K562 (cell line): ENCODE measurements at regions not wholly inside any gene's neighbourhood (a gene's known extent, or its start where the extent isn't known, plus 50 kb on each side); places are given as distances from the start of the nearest gene placed in this dataset.

Source experiments
- ATAC-seq: fragments of 200-7000 bp; cut with Tn5 transposase; 3 replicates; pipeline ENCODE4 v1.9.1; 2020; ENCODE audit warnings: moderate library complexity
- BruUV-seq: library from RNA; stranded (reverse); fragments of 400-500 nt; replicated peaks from 2 replicates; lab custom pipeline; 2021; lab: Mats Ljungman, UMichigan
- CTCF ChIA-PET: fragments of 300-600 bp; formaldehyde crosslinking; extraction: SDS; loops from one replicate; lab custom pipeline; 2021; ENCODE audit warnings: low intra/inter-chr PET ratio; lab: Yijun Ruan, JAX
- POLR2A ChIA-PET: fragments of 300-600, 350-650 bp; sonication (Branson Sonifier 250); formaldehyde crosslinking; extraction: SDS; loops from one replicate; lab custom pipeline; 2021; ENCODE audit warnings: antibody characterized with exemption, inconsistent platforms; lab: Yijun Ruan, JAX
- DNase-seq, 4 experiments: peaks; one replicate each; pipeline versions ENCODE4 v3.0.0 to v3.0.0-alpha.2; 2011 to 2018; ENCODE audit warnings: low spot score in 3 of 4, mixed read lengths in 3 of 4; ENCODE audit errors: extremely low read depth in 1 of 4
- FAIRE-seq: peaks from 2 replicates; lab custom pipeline; 2011; peaks lifted over from hg19 to GRCh38; lab: Jason Lieb, UNC
- H2AFZ ChIP-seq: 2 replicates; pipeline ENCODE4 v1.6.0; 2011; ENCODE audit warnings: low read depth, low read length, control low read depth, inconsistent platforms
- H3K27ac ChIP-seq: fragments of 200-600 bp; 3 replicates; pipeline ENCODE4 v1.8.0; 2011; ENCODE audit warnings: low read depth, mild to moderate bottlenecking, control low read depth, inconsistent platforms, low read length, moderate library complexity, mixed read lengths; ENCODE audit errors: extremely low read depth
- H3K27me3 ChIP-seq, 2 experiments: fragments of 300-600 bp in 1 of 2; 2 replicates in 1 of 2; 3 replicates in 1 of 2; pipeline versions ENCODE4 v1.6.0 to v1.8.0; 2011; ENCODE audit warnings: inconsistent platforms in 2 of 2, low read length in 2 of 2, mild to moderate bottlenecking in 1 of 2, mixed read lengths in 1 of 2, moderate library complexity in 1 of 2; ENCODE audit not compliant: control insufficient read depth in 2 of 2, insufficient read depth in 2 of 2
- H3K36me3 ChIP-seq: fragments of 300-600 bp; 3 replicates; pipeline ENCODE4 v1.8.0; 2011; ENCODE audit warnings: mild to moderate bottlenecking, low read length, inconsistent platforms; ENCODE audit not compliant: control insufficient read depth, insufficient read depth
- H3K4me1 ChIP-seq, 2 experiments: fragments of 200-600 bp in 1 of 2; replicated peaks in 1 of 2; 2 replicates in 1 of 2; 3 replicates in 1 of 2; pipeline versions ENCODE4 v1.5.1 to v1.8.0; 2011; ENCODE audit warnings: inconsistent platforms in 2 of 2, low read length in 2 of 2, mild to moderate bottlenecking in 1 of 2, mixed read lengths in 1 of 2, moderate library complexity in 1 of 2; ENCODE audit not compliant: control insufficient read depth in 2 of 2, insufficient read depth in 2 of 2
- H3K4me2 ChIP-seq: 2 replicates; pipeline ENCODE4 v1.6.1; 2011; ENCODE audit warnings: low read length, control low read depth, inconsistent platforms, mixed read lengths; ENCODE audit not compliant: insufficient read depth
- H3K4me3 ChIP-seq: fragments of 200-600 bp; sonication (generic), shearing (Covaris generic); 2 replicates; pipeline ENCODE4 v1.5.1; 2016; ENCODE audit warnings: control low read depth, inconsistent platforms
- H3K79me2 ChIP-seq: fragments of 200-600 bp; 3 replicates; pipeline ENCODE4 v1.8.0; 2011; ENCODE audit warnings: low read length, inconsistent platforms; ENCODE audit not compliant: control insufficient read depth, insufficient read depth
- H3K9ac ChIP-seq, 2 experiments: 2 replicates each; pipeline versions ENCODE4 v1.6.0 to v1.6.1; 2011; ENCODE audit warnings: low read depth in 2 of 2, low read length in 2 of 2, control low read depth in 1 of 2, inconsistent platforms in 1 of 2, mild to moderate bottlenecking in 1 of 2, mixed read lengths in 1 of 2; ENCODE audit not compliant: insufficient read depth in 1 of 2
- H3K9me1 ChIP-seq: one replicate; pipeline ENCODE4 v1.6.0; 2011; ENCODE audit warnings: inconsistent platforms, mild to moderate bottlenecking, low read length, moderate library complexity; ENCODE audit not compliant: control insufficient read depth, insufficient read depth
- H3K9me3 ChIP-seq: replicated peaks from 2 replicates; pipeline ENCODE4 v1.5.1; 2011; ENCODE audit warnings: low read depth, low read length, inconsistent platforms; ENCODE audit not compliant: control insufficient read depth, insufficient read depth
- H4K20me1 ChIP-seq: replicated peaks from 2 replicates; pipeline ENCODE4 v1.6.1; 2011; ENCODE audit warnings: low read length, inconsistent platforms, mixed read lengths; ENCODE audit not compliant: control insufficient read depth, insufficient read depth
- ARHGAP35 ChIP-seq: fragments of 450-650 bp; IDR thresholded peaks from 2 replicates; pipeline ENCODE4 v1.6.1; 2018; ENCODE audit not compliant: partially characterized antibody
- CEBPG ChIP-seq, 3 experiments: fragments of 200-800 bp in 1 of 3; sonication (Bioruptor generic) in 1 of 3; sonication (generic) in 1 of 3; formaldehyde crosslinking in 1 of 3; IDR thresholded peaks in 2 of 3; conservative IDR thresholded peaks in 1 of 3; 2 replicates each; pipeline versions ENCODE4 v1.6.1 to v1.8.0; 2016 to 2022; ENCODE audit warnings: missing compliant biosample characterization in 2 of 3, missing genetic modification characterization in 2 of 3, mild to moderate bottlenecking in 1 of 3, missing genetic modification reagents in 1 of 3
- CSDE1 ChIP-seq, 2 experiments: fragments of 450-650 bp; IDR thresholded peaks; 2 replicates each; pipeline ENCODE4 v1.6.1; 2016; ENCODE audit warnings: mild to moderate bottlenecking in 1 of 2
- CTBP1 ChIP-seq: fragments of 450-650 bp; IDR thresholded peaks from 2 replicates; pipeline ENCODE4 v1.6.1; 2016; ENCODE audit warnings: borderline replicate concordance
- EP300 ChIP-seq: IDR thresholded peaks from 2 replicates; pipeline ENCODE4 v1.6.1; 2012; ENCODE audit warnings: low read length, improper control_type of control experiment
- FOS ChIP-seq: IDR thresholded peaks from 3 replicates; pipeline ENCODE4 v1.6.1; 2011; ENCODE audit not compliant: insufficient read length; ENCODE audit errors: extremely low read depth
- FOSL1 ChIP-seq: fragments of 200-800 bp; sonication (Bioruptor generic); conservative IDR thresholded peaks from 2 replicates; pipeline ENCODE4 v1.6.1; 2016; ENCODE audit warnings: missing genetic modification characterization, missing compliant biosample characterization
- HLTF ChIP-seq: fragments of 450-650 bp; IDR thresholded peaks from 2 replicates; pipeline ENCODE4 v1.6.1; 2016
- MAFF ChIP-seq: IDR thresholded peaks from 2 replicates; pipeline ENCODE4 v1.6.1; 2012; ENCODE audit warnings: low read length, improper control_type of control experiment
- MEF2A ChIP-seq: IDR thresholded peaks from 2 replicates; pipeline ENCODE4 v1.6.1; 2011; ENCODE audit warnings: low read depth, mild to moderate bottlenecking, low read length, moderate library complexity; ENCODE audit not compliant: control insufficient read depth
- NFE2L1 ChIP-seq: fragments of 450-650 bp; IDR thresholded peaks from 2 replicates; pipeline ENCODE4 v1.6.1; 2016; ENCODE audit warnings: missing genetic modification characterization, low read depth, mild to moderate bottlenecking, missing compliant biosample characterization, moderate library complexity, borderline replicate concordance
- SIRT6 ChIP-seq: IDR thresholded peaks from one replicate; pipeline ENCODE4 v1.6.1; 2012; ENCODE audit warnings: low read depth, mild to moderate bottlenecking, control low read depth, inconsistent platforms, low read length, moderate library complexity
- TAF15 ChIP-seq: fragments of 200-400 bp; formaldehyde crosslinking; IDR thresholded peaks from 2 replicates; pipeline ENCODE4 v1.6.1; 2017; ENCODE audit warnings: mild to moderate bottlenecking, low read depth, low read length, moderate library complexity
- THRAP3 ChIP-seq: fragments of 450-650 bp; IDR thresholded peaks from 2 replicates; pipeline ENCODE4 v1.6.1; 2016; ENCODE audit warnings: mild to moderate bottlenecking, inconsistent platforms, borderline replicate concordance
- WGBS: fragments of 100-300 bp; shearing (Covaris generic); methylation state at CpG from one replicate; pipeline ENCODE4 v1.1.6; 2016; ENCODE audit warnings: low coverage, mixed read lengths; ENCODE audit not compliant: insufficient coverage; ENCODE audit errors: missing lambda C conversion rate; 5-methylcytosine and 5-hydroxymethylcytosine counted together
- in situ Hi-C: fragments of 300-500 bp; cut with MboI; formaldehyde crosslinking; loops from 4 replicates; pipeline ENCODE4 v1.15.0; 2018; ENCODE audit warnings: inconsistent platforms, mixed read lengths
- intact Hi-C: fragments of 100-400 bp; cut with micrococcal nuclease; formaldehyde crosslinking; loops from 2 replicates; pipeline ENCODE4 v1.14.2; 2022
- TF ChIP-seq, protein P1 (sequence below), 2 experiments: fragments of 450-650 bp; IDR thresholded peaks; 2 replicates each; pipeline ENCODE4 v1.6.1; 2018; ENCODE audit warnings: mild to moderate bottlenecking in 2 of 2, low read depth in 1 of 2; ENCODE audit not compliant: partially characterized antibody in 2 of 2
- TF ChIP-seq, protein P2 (sequence below): IDR thresholded peaks from 3 replicates; pipeline ENCODE4 v1.6.1; 2011; ENCODE audit warnings: borderline replicate concordance, mild to moderate bottlenecking, moderate library complexity; ENCODE audit not compliant: insufficient read length; ENCODE audit errors: extremely low read depth

DNA sequence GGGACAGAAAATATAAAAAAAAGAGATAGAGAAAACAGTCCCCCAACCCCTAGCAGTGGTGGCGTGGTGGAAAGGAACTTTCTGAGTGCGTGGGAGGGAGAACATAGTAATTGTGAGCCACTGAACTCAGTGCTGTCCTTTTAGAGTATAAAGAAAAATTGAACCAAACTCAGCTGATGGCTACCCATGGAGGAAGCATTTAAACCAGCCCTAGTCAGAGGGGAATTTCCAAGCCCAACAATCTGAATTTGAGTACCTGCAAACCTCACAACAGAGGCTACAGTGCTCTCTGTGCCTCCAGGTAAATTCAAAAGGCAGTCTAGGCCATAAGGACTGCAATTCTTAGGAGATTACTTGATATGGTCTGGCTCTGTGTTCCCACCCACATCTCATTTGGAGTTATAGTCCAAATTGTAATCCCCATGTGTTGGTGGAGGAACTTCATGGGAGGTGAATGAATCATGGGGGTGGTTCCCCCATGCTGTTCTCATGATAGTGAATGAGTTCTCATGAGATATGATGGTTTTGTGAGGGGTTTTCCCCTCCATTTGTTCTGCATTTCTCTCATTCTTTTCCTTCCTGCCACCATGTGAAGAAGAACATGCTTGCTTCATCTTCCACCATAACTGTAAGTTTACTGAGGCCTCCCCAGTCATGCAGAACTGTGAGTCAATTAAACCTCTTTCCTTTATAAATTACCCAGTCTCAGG lies 687.8 kb downstream of the FAM181B start:
- POLR2A ChIA-PET = no interaction called here
- H3K79me2 ChIP-seq = no peaks in the 10 kb centered on the region
- in situ Hi-C loops = no loop called here
- CTCF ChIA-PET = no interaction called here
- no peak for FAIRE-seq
- no peaks in the 10 kb centered on the region for H3K36me3 ChIP-seq
- no peak overlapping the region for H3K9ac ChIP-seq
- no TSS peak for BruUV-seq
- H2AFZ ChIP-seq = no peak overlapping the region
- no peaks in the 10 kb centered on the region for H3K4me1 ChIP-seq
- no peak for DNase-seq
- H3K4me3 ChIP-seq = no peak overlapping the region
- no peaks in the 10 kb centered on the region for H3K27me3 ChIP-seq
- WGBS = 0% methylated on average over 2 of the region's 2 CpGs
- ATAC-seq = no peak
- intact Hi-C loops = no loop called here
- H3K4me2 ChIP-seq = no peak overlapping the region
- H3K27ac ChIP-seq = no peak overlapping the region
- H4K20me1 ChIP-seq = no peaks in the 10 kb centered on the region
- H3K9me3 ChIP-seq = 0 out of 2 replicates have a peak, but pooled peaks cover 2% of the 10 kb centered on the region
- no peaks in the 10 kb centered on the region for H3K9me1 ChIP-seq
- TF ChIP-seq HLTF (no peak), CSDE1 (IDR thresholded peaks at IDR 0.05) (no peak), MAFF (no peak), FOS (no peak), FOSL1 (tag) (no peak), ARHGAP35 (no peak), EP300 (no peak), SIRT6 (no peak), MEF2A (no peak), CEBPG (CRISPR knock-in tag; IDR thresholded peaks at IDR 0.05) (no peak), CEBPG (tag; conservative IDR thresholded peaks at IDR 0.05 in 1 of 2, IDR thresholded peaks at IDR 0.05 in 1 of 2) (no peak), NFE2L1 (no peak), CTBP1 (no peak), TAF15 (no peak), THRAP3 (no peak)
- TF ChIP-seq, protein P1, sequence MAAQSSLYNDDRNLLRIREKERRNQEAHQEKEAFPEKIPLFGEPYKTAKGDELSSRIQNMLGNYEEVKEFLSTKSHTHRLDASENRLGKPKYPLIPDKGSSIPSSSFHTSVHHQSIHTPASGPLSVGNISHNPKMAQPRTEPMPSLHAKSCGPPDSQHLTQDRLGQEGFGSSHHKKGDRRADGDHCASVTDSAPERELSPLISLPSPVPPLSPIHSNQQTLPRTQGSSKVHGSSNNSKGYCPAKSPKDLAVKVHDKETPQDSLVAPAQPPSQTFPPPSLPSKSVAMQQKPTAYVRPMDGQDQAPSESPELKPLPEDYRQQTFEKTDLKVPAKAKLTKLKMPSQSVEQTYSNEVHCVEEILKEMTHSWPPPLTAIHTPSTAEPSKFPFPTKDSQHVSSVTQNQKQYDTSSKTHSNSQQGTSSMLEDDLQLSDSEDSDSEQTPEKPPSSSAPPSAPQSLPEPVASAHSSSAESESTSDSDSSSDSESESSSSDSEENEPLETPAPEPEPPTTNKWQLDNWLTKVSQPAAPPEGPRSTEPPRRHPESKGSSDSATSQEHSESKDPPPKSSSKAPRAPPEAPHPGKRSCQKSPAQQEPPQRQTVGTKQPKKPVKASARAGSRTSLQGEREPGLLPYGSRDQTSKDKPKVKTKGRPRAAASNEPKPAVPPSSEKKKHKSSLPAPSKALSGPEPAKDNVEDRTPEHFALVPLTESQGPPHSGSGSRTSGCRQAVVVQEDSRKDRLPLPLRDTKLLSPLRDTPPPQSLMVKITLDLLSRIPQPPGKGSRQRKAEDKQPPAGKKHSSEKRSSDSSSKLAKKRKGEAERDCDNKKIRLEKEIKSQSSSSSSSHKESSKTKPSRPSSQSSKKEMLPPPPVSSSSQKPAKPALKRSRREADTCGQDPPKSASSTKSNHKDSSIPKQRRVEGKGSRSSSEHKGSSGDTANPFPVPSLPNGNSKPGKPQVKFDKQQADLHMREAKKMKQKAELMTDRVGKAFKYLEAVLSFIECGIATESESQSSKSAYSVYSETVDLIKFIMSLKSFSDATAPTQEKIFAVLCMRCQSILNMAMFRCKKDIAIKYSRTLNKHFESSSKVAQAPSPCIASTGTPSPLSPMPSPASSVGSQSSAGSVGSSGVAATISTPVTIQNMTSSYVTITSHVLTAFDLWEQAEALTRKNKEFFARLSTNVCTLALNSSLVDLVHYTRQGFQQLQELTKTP (IDR thresholded peaks at IDR 0.05; ENCODE audit: low read depth in 1 of 2, partially characterized antibody in 2 of 2) = no peak
- TF ChIP-seq, protein P2, sequence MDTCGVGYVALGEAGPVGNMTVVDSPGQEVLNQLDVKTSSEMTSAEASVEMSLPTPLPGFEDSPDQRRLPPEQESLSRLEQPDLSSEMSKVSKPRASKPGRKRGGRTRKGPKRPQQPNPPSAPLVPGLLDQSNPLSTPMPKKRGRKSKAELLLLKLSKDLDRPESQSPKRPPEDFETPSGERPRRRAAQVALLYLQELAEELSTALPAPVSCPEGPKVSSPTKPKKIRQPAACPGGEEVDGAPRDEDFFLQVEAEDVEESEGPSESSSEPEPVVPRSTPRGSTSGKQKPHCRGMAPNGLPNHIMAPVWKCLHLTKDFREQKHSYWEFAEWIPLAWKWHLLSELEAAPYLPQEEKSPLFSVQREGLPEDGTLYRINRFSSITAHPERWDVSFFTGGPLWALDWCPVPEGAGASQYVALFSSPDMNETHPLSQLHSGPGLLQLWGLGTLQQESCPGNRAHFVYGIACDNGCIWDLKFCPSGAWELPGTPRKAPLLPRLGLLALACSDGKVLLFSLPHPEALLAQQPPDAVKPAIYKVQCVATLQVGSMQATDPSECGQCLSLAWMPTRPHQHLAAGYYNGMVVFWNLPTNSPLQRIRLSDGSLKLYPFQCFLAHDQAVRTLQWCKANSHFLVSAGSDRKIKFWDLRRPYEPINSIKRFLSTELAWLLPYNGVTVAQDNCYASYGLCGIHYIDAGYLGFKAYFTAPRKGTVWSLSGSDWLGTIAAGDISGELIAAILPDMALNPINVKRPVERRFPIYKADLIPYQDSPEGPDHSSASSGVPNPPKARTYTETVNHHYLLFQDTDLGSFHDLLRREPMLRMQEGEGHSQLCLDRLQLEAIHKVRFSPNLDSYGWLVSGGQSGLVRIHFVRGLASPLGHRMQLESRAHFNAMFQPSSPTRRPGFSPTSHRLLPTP = no peak
